ENCODE measurements at regions not wholly inside any gene's neighbourhood (a gene's known extent, or its start where the extent isn't known, plus 50 kb on each side); places are given as distances from the start of the nearest gene placed in this dataset.

GRCh38 chr3:63128380-63128779, 149.7 kb upstream of the SYNPR start:
- no TSS peak for BruUV-seq (replicated peaks)
- POLR2A ChIA-PET, result no interaction called here

GRCh38 chr3:63130625-63131024, 147.5 kb upstream of the SYNPR start:
- no peak overlapping the region for H3K4me3 ChIP-seq (ENCODE audit: low read depth, low read length, poor library complexity, severe bottlenecking)
- no peak overlapping the region for H3K27ac ChIP-seq (ENCODE audit: low read depth, low read length, poor library complexity, severe bottlenecking)
- BruUV-seq (replicated peaks), result no TSS peak
- H3K9me3 ChIP-seq (ENCODE audit: low read length), result no peaks in the 10 kb centered on the region
- H3K79me2 ChIP-seq (ENCODE audit: insufficient read depth, low read depth, low read length), result no peaks in the 10 kb centered on the region
- DNase-seq (ENCODE audit: low spot score), result no peak
- no peaks in the 10 kb centered on the region for H3K4me1 ChIP-seq (ENCODE audit: insufficient read depth, low read length, poor library complexity, severe bottlenecking)
- no peak overlapping the region for H3K4me2 ChIP-seq (ENCODE audit: low read length)
- intact Hi-C loops (cut with micrococcal nuclease; ENCODE audit: unreplicated experiment), result no loop called here
- H2AFZ ChIP-seq (ENCODE audit: low read length), result no peak overlapping the region
- no peaks in the 10 kb centered on the region for H4K20me1 ChIP-seq (ENCODE audit: insufficient read depth, low read length)
- TF ChIP-seq EZH2phosphoT487 (IDR thresholded peaks at IDR 0.05; ENCODE audit: borderline replicate concordance, low read depth, low read length), result no peak
- no peak for TF ChIP-seq CTCF (conservative IDR thresholded peaks at IDR 0.05; ENCODE audit: low read length)
- no peaks in the 10 kb centered on the region for H3K9me2 ChIP-seq (ENCODE audit: insufficient read depth, low read length)
- ChIA-PET CTCF (ENCODE audit: unreplicated experiment) (no interaction called here), POLR2A (no interaction called here)
- H3K36me3 ChIP-seq (ENCODE audit: insufficient read depth, low read length), result no peaks in the 10 kb centered on the region

More at GRCh38 chr3:63128380-63128779, 149.7 kb upstream of the SYNPR start:
- no peaks in the 10 kb centered on the region for H3K36me3 ChIP-seq (ENCODE audit: insufficient read depth, low read length)
- intact Hi-C loops (cut with micrococcal nuclease; ENCODE audit: unreplicated experiment), result no loop called here
- H3K79me2 ChIP-seq (ENCODE audit: insufficient read depth, low read depth, low read length), result no peaks in the 10 kb centered on the region
- no peaks in the 10 kb centered on the region for H3K9me3 ChIP-seq (ENCODE audit: low read length)
- no peak overlapping the region for H3K27ac ChIP-seq (ENCODE audit: low read depth, low read length, poor library complexity, severe bottlenecking)
- H3K9me2 ChIP-seq (ENCODE audit: insufficient read depth, low read length), result no peaks in the 10 kb centered on the region
- H4K20me1 ChIP-seq (ENCODE audit: insufficient read depth, low read length), result no peaks in the 10 kb centered on the region
- CTCF ChIA-PET (ENCODE audit: unreplicated experiment), result no interaction called here
- DNase-seq (ENCODE audit: low spot score), result no peak
- no peaks in the 10 kb centered on the region for H3K4me1 ChIP-seq (ENCODE audit: insufficient read depth, low read length, poor library complexity, severe bottlenecking)
- TF ChIP-seq CTCF (conservative IDR thresholded peaks at IDR 0.05; ENCODE audit: low read length) (no peak), EZH2phosphoT487 (IDR thresholded peaks at IDR 0.05; ENCODE audit: borderline replicate concordance, low read depth, low read length) (no peak)
- H3K4me3 ChIP-seq (ENCODE audit: low read depth, low read length, poor library complexity, severe bottlenecking), result no peak overlapping the region
- no peak overlapping the region for H3K4me2 ChIP-seq (ENCODE audit: low read length)
- no peak overlapping the region for H2AFZ ChIP-seq (ENCODE audit: low read length)

- no peak overlapping the region for H3K27ac ChIP-seq (ENCODE audit: low read depth, low read length, poor library complexity, severe bottlenecking)
- no peaks in the 10 kb centered on the region for H3K9me2 ChIP-seq (ENCODE audit: insufficient read depth, low read length)
- H3K9me3 ChIP-seq (ENCODE audit: low read length), result no peaks in the 10 kb centered on the region
- H3K4me1 ChIP-seq (ENCODE audit: insufficient read depth, low read length, poor library complexity, severe bottlenecking), result no peaks in the 10 kb centered on the region
- intact Hi-C loops (cut with micrococcal nuclease; ENCODE audit: unreplicated experiment), result no loop called here
- ChIA-PET POLR2A (no interaction called here), CTCF (ENCODE audit: unreplicated experiment) (no interaction called here)
- H3K4me3 ChIP-seq (ENCODE audit: low read depth, low read length, poor library complexity, severe bottlenecking), result no peak overlapping the region
- H2AFZ ChIP-seq (ENCODE audit: low read length), result no peak overlapping the region
- TF ChIP-seq EZH2phosphoT487 (IDR thresholded peaks at IDR 0.05; ENCODE audit: borderline replicate concordance, low read depth, low read length) (no peak), CTCF (conservative IDR thresholded peaks at IDR 0.05; ENCODE audit: low read length) (no peak)
- DNase-seq (ENCODE audit: low spot score), result no peak
- H3K36me3 ChIP-seq (ENCODE audit: insufficient read depth, low read length), result no peaks in the 10 kb centered on the region
- H4K20me1 ChIP-seq (ENCODE audit: insufficient read depth, low read length), result no peaks in the 10 kb centered on the region
- H3K79me2 ChIP-seq (ENCODE audit: insufficient read depth, low read depth, low read length), result no peaks in the 10 kb centered on the region
- H3K4me2 ChIP-seq (ENCODE audit: low read length), result no peak overlapping the region
- BruUV-seq (replicated peaks), result no TSS peak
Measured at GRCh38 chr3:63132461-63133250, 145.5 kb upstream of the SYNPR start.
